SK-N-SH (cell line): ENCODE measurements at regions not wholly inside any gene's neighbourhood (a gene's known extent, or its start where the extent isn't known, plus 50 kb on each side); places are given as distances from the start of the nearest gene placed in this dataset.

Experiments
- JUND ChIP-seq: IDR thresholded peaks from 2 replicates; pipeline ENCODE4 v1.4.0; 2012
- NFIC ChIP-seq: IDR thresholded peaks from 2 replicates; pipeline ENCODE4 v1.4.0; 2012; ENCODE audit warnings: borderline replicate concordance
- REST ChIP-seq: IDR thresholded peaks from 2 replicates; pipeline ENCODE4 v1.6.1; 2012; ENCODE audit warnings: mild to moderate bottlenecking, low read depth, low read length, moderate library complexity
- TAF1 ChIP-seq: IDR thresholded peaks from 2 replicates; pipeline ENCODE4 v1.6.1; 2012; ENCODE audit warnings: low read depth, mild to moderate bottlenecking, low read length, moderate library complexity, borderline replicate concordance

- TF ChIP-seq NFIC (no peak), REST (no peak), TAF1 (no peak), JUND (no peak)
Measured at GRCh38 chr3:16811950-16812349, 72.8 kb upstream of the PLCL2 start.
